ENCODE measurements at regions not wholly inside any gene's neighbourhood (a gene's known extent, or its start where the extent isn't known, plus 50 kb on each side); places are given as distances from the start of the nearest gene placed in this dataset.

DNA sequence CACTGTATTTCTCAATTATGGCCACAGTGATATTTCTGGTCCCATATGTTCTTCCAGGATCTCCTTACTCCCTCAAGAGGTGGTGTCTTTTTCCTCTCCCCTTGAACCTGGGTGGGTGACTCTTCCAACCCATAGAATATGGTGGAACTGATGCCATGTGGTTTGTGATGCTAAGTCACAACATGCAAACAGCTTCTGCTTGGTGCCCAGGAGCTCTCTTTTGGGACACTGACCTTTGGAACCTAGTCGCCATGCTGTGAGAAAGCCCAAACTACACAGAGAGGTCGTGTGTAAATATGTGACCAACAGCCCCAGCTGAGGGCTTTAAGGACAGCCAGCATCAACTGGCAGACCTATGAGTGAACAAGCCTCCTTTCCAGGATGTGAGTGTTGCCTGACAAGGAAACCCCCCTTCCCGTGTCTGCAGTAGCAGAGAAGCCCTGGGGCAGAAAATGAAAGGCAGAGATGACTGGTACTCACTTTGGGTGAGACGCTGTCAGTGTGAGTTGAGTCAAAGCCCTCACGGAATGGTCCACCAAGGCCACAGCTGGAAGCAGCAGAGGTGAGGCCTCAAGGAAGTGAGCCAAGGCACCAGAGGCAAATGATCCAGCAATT is 223.4 kb downstream of the BCOR start:
- no peak for DNase-seq

DNA sequence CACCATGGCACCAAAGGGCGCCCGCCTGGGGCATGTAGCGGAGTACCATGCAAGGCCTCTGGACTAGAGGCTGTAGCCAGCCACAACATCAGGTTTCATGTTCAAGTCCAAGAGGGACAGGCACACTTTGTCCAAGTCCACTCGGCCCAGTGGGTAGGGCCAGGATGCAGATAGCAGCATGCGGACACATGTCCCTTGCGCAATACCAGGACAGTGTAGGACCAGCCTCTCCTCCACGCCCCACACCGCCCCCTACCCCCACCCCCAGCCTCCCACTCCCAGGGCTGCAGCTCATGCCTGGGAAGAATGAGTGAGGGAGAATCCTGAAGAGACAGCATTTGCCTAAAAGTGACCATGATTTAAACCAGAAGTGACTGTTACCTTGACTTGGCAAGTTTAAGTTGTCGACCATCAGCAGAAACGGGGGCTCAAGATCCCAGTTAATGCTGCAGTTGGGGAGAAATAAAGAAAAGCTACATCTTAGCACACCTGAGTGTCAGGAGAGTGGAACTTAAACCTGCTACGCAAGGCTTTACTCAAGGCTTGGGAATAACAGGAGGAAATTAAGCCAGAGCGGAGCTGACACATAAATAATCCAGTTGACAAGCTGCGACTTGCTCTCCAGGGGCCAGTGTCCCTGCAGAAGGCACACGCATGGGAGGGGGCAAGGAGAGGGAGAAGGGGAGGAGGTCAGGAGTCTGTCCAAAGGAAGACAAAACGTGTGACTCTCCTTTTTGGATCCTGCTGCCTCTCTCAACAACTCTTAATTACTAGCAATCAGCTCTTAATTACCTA is 221.7 kb downstream of the BCOR start:
- no peak for DNase-seq

DNA sequence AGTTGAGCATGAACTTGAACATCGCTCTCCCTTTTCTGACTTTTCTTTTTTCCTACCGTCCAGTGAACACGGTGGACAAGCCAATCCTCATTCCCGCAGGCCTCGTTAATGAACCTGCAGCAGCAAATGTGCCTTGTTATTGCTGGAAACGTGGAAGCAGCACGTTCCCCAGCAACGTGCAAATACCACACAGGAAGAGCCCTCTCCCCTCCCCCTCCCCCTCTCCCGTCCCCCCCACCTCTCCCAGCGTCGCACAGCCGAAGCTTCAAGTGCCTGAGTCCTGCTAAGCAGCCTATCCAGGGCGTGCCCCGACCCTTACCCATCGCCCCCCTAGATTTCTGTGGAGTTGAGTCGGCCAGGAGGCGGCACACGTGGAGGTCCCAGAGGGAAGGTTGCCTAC is 219.9 kb downstream of the BCOR start:
- no peak for DNase-seq

DNA sequence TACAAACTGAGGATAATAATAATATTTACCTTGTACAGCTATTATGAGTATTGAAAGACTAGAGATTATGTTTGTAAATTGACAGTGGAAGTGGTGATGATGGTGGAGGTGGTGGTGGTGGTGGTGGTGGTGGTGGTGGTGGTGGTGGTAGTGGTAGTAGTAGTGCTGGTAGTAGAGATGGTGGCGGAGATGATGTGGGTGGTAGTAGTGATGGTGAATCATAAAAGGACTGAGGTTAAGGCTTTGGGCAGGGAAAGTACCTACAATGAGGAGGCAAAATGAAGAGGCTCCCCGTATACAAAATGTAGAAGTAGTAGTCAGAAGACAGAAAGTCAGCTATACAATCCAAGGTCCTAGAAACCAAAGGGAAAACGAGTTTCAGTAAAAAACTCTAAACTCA is 214.1 kb downstream of the BCOR start:
- DNase-seq: no peak

DNA sequence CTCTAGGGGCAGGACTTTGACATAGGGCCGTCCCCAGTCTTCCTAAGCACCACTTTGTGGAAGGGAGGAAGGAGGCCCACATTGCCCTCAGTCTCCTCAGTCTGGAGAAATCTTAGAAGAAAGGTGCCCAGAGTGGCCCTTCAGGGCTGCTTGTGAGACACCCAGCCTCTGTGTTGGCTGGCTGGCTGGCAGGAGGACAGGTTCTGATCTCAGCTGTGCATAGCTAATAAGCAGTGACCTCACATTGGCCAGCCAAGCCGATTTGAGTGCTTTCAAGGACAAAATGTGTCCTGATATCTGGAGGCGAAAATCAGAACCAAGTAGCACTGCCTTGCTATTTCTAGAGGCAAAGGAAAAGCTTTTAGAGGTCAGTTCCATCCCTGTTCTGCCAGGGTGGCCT is 211.5 kb downstream of the BCOR start:
- peak in 1 of 2 donors; percentile 11 for DNase-seq

DNA sequence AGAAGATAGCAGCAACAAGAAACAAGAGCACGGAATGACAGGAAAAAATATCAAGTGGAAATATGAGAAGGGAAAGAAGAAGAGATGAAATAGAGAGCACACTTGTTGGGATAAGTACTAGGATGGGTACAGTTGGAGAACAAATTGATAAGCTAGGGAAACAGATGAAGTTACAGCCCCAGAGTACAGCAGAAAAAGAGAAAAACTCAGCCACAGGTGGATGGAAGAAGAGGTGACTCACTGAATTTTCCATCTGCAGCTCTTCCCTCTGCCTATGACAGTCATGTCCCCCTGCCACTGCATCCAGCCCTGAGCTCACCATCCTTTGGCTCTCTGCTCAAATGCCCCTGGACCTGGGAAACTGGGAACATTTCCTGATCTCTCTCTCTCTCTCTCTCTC is 209.0 kb downstream of the BCOR start:
- no peak for DNase-seq

DNA sequence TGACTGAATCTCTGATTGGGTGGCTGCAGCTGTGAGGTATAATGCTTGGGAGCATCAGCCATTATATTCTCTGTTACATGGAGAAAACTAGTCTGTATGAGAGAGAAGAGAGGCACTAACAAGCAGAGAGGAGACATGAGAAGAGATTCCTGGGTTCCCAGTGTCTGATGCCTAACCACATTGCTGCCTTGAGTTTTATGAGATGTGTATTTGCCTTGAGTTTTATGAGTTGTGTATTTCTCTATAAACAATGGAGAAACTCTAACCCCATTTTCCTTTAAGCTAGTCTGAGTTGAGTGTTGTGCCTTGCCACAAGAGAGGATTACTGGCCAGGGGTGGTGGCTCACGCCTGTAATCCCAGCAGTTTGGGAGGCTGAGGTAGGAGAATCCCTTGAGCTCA is 208.1 kb downstream of the BCOR start:
- no peak for DNase-seq

DNA sequence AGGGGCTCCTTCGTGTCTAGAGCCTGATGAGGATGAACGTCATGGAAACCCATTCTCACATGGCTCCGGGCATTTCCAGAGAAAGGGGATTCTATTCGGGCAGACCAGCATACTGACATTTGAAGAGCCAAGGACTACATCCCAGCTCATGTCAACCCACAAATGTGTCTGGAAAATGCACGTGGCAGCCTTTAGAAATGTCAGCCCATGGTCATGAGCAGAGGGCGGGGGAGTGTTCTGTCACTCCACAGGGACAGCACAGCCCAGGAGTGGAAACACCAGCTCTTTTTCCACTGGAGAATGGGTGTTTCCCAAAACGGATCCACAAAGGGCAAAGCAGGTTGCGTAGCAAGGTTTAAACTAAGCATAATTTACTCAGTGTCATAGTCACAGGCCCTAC is 207.0 kb downstream of the BCOR start:
- no peak for DNase-seq

DNA sequence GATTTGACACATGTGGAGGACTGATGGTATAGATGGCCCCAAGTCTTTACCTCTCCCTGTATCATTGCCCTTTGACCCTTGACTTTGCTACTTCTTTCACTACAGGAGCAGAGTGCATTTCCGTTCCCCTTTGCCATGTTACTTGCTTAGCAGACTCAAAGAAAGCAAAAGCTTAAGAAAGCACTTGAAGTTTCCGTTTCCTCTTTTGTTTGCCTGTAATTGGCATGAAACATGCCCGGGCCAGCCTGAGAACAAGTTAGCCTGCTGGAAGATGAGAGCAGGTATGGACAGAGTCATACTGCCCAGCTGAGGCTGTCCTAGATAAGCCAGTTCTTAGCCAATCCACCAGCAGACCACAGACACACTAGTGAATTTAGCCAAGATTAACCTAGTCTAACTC is 206.0 kb downstream of the BCOR start:
- no peak for DNase-seq

DNA sequence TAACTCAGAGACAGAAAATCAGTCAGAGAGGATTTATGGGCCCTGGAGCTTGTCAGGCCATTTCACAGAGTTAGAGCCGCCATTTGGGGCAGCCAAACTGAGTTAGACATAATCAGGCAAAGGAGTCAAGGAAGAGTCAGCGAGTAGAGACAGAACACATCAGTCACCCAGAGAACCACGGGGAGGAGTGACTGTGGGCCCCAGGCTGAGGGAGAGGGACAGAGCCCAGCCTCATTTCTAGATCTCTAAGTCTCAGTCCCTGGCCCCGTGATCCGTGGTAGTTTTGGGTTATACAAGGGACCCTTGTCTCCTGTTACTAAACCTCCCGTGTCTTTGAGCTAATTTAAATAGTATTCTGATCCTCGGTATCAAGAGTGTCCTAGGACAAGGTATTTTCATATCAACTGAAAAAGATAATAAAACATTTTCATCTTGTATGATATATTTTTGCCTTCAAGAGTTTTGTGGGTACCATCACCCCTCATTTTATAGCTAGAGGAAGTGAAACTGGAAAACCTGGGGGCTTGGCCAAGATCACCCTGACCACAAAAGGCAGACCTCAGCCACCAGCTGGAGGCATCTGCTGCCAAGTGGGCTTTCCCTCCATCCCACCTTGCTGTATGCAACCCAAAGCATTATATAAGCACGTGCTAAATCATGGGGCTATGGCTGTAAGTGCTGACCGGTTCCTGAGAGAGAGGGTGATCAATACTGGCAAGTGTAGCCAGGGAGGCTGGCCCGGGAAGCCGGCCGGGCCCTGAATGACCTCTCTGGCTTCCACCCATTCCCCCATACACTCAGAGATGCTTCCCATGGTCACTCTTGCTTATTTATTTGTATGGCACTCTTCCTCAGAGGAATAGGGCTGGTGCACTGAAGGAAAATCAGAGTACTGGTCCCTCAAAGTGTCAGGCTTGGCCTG is 204.1 kb downstream of the BCOR start:
- no peak for DNase-seq

DNA sequence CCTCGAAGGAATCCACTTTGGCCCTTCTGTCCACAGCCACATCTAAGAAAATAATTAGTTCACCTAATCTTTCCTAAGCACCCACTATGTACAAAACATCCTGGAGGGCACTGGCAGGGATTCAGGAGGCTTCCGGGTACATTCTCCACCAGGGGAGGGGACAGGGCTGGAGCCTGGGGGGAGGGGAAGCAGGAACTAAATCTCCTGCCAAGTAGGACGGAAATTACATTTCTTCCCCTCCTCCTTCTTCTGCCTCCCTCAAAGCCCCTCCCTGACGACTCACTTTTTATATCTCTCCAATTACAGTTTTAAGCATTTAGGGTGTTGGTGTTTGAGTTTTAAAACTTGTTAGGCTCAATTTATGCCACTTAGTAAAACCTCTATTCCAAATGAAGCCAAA is 203.1 kb downstream of the BCOR start:
- DNase-seq: no peak

DNA sequence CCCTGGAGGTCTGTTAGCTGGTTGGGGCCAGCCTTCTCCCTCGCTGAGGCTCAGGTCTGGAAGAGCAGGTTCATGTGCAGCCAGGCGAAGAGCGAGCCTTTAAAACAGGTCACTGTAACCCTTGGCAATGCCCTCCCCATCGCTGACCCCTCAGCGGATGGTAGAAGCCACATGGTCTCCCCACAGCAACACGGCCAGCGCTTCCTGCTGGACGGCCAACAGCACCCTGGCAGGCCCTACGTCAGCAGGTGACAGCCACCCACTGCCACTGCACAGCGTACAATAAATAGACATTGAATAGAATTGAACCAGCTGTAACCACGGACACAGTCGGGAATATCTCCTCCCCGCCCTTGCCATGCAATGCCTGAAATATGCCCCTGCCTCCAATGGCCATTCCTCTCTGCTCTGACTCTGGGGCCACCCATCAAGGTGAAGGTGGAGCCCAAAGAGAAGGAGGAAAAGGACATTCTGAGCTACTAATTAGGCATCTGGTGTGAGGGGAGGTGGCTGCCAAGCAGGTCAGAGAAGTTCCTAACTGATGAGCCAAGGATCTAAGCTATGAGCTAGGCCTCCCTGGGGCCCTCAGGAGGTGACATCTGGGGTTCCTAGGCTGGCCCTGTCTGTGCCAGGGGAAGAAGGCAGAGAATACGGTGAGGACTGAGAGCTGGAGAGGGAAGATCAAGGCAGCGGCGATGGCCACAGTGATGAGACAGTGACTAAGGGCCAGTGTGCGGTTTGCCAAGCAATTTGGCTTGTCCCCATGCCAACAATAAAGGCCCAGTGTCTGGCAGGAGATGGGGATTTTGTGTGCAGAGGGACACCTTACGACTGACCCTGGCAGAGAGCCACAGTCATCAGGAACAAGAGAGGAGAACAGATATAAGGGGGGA is 202.3 kb downstream of the BCOR start:
- DNase-seq: no peak

DNA sequence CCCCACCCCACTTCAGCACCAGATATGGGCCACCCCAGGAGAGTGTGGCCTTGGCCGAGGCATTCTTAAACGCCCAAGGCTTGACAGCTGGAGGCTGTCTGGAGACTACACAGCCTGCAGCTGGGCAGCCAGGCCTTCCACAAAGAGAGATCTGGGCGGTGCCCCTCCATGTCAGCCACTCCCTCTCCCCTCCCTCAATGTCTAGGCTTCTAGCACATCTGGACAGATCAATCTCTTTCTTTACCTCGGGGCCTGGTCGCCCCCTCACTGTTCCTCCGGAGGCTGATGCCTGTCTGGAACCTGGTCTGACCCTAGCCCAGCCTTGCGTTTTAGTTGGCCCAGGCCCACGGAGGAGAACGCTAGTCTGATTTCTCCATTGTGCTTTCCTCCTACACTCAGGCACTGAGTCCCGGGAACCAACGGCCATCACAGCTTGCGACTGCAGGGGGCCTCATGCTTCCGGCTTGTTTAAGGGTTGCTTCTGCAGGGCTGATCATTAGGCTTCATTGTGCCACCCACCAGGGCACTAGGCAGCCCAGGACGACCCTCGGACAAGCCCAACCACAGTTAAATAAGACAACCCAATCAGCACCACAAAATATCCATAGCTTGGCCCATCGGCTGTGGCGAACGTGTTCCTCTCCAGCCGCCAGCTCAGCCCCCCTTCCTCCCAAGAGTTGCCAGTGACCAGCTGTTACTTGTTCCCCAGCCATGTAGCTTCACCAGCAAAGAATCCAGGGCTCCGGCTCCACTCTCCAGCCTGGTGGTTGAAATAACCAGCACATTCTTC is 200.6 kb downstream of the BCOR start:
- no peak for DNase-seq

DNA sequence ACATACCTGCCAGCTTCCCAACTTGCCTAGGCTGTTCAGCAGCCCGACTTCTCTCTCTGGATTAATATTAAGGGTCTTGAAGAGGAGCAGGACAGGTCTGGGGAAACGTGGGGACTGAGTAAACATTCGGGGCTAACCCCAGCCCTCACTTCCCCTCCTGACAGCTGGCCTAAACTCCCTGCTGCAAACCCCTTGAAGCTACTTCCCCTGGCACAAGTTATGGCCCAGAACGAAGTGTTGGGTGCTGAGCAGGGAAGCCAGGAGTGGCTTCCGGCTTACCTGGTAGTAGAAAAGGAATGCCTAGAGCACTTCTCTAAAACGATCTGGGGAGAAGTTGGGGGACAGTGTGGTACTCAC is 200.0 kb downstream of the BCOR start:
- DNase-seq: no peak

DNA sequence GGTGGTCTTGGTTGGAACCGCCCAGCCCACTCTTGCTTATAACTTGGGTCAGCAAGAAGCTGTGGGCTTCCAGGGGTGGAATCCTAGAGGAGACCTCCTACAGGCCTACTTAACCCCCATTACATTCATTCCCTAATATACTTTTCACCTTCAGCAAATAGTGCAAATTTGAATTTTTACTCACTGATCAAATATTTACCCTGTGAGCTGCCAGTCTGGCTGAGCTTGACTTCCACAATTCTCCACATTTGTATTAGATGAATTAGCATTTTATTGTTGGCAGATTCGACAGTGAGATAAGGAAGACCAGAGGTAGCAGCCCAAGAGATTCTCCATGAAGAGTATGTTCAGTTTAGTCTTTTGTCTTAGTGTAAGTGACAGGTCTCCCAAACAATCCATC is 199.6 kb downstream of the BCOR start:
- DNase-seq: no peak

DNA sequence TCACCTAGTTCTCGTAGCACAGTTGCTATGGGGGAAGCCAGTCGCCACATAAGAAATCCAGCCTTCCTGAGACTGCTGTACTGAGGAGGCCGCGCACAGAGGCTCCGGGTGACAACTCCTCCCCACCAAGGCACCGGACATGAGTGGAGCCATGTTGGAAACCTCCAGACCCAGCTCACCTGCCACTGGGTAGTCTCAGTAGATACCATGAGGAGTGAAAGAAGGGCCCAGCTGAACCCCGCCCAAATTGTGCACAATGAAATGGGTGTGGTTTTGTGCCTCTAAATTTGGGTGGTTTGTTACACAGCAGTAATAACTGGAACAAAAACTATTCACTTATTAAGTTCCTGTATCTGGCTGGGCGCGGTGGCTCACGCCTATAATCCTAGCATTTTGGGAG is 198.7 kb downstream of the BCOR start:
- no peak for DNase-seq

DNA sequence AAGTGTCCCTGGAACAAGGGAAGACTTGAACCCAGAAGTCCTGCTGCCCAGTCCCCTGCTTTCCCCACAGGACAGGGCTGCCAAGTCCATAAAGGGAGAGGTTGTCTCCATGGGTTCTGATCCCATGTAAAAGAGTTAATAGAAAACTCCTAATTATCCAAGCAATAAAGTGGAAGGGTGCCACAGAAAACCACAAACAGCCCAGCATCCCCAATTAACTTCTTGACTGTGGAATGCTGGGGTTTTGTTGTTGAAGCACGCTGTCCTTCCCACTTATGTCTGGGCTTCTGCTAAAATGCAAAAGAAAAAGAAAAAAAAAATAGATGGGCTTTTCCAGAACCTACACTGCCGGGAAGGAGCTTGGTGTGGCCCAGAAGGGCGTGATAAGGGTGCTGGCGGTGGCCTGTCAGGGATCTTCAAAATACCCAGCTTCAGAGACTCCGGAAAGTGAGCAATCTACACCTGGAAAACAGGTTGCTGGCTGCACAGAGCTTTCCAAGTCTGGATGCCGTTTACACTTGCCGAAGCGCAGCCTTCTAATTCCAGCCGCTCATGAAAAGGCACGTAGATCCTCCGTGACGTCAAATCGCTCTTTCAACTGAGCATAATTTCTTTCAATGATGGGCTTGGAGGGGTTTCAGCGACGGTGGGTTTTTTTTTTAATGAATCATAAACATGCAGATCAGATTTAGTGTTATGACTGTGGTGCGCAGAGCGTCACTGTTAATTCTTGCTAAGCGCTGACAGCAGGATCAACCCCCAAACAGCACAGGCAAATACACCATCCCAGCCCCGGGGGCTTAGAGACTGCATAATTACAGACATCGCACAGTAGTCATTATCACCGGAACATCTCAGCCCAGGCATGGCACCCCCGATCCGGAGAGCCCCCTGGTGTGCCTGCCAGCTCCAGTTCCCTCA is 197.6 kb downstream of the BCOR start:
- no peak for DNase-seq

DNA sequence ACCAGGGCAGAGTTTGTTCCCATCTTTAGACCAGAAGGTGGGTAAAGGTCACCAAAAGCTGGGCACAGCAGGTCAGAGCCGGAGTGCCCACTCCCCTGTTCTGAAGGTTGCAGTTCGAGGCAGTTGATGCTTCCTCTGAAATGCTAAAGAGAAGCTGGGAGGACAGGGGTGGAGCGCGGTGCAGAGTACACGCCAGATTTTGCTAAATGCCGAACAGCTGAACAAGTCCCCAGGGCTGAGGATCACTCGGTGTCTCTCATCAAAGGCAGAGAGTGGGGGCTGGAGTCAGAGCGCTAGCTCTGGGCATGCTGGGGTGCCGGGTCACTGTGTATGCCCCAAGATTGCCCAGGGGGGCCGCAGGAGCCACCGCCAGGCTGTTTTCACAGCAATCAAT is 197.0 kb downstream of the BCOR start:
- no peak for DNase-seq

DNA sequence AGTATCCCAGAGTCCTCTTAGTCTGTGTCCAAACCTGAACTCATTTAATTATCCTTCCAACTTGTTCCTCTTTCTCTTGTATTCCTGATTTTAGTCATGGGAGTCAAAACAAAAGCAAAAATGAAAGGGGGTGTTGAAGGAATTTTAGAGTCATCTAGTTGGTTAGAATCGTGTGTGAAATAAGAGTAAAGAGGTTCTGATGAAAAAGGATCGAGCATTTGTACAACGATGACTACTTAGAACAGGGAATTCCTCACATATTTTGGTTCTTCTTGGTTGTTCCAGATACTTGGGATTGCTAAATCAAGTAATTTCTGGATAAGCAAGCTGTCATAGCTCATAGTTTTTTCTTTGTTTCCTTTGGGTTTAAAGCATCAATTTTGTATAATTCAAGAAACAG is 194.4 kb downstream of the BCOR start:
- DNase-seq: no peak

DNA sequence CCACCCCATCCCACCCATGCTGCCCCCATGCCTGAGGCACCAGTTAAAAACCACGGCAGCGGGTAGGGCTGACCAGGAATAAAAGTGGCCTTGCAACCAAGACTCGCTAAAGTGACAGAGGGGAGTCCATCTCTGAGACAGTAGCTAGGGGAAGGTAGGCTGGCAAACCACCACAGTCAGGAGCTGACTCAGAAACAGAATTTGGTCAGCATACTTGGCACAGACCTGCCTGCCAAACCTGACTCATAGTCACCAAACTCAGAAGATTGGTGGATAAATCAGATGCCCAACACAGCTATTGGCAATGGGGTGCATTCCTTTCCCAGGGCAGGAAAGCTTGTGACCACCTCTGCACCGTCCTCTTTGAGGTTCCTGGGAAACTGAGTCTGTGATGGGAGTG is 193.8 kb downstream of the BCOR start:
- no peak for DNase-seq

Measured in hippocampal formation (tissue), 2 donors.